H9 (cell line): ENCODE measurements at regions not wholly inside any gene's neighbourhood (a gene's known extent, or its start where the extent isn't known, plus 50 kb on each side); places are given as distances from the start of the nearest gene placed in this dataset.

Source experiments
- DNase-seq: peaks from one replicate; pipeline ENCODE4 v3.0.0-alpha.2; 2017
- H2AFZ ChIP-seq: one replicate; pipeline ENCODE4 v1.6.1; 2013; ENCODE audit warnings: mild to moderate bottlenecking, low read length, control low read depth, moderate library complexity
- H2AK5ac ChIP-seq: 2 replicates; pipeline ENCODE4 v1.6.1; 2013; ENCODE audit warnings: low read length, control low read depth, mixed read lengths; ENCODE audit not compliant: insufficient read length
- H2BK120ac ChIP-seq: one replicate; pipeline ENCODE4 v1.6.1; 2013; ENCODE audit warnings: low read depth, mild to moderate bottlenecking, low read length, control low read depth, inconsistent platforms; ENCODE audit not compliant: poor library complexity, severe bottlenecking
- H2BK12ac ChIP-seq: 2 replicates; pipeline ENCODE4 v1.6.1; 2013; ENCODE audit warnings: low read length, control low read depth, mixed read lengths, low read depth; ENCODE audit not compliant: insufficient read length
- H2BK15ac ChIP-seq: 2 replicates; pipeline ENCODE4 v1.6.1; 2013; ENCODE audit warnings: low read depth, low read length, control low read depth
- H2BK20ac ChIP-seq: one replicate; pipeline ENCODE4 v1.6.1; 2013; ENCODE audit warnings: low read depth, mild to moderate bottlenecking, low read length, control low read depth, inconsistent platforms; ENCODE audit not compliant: poor library complexity, severe bottlenecking
- H2BK5ac ChIP-seq: 2 replicates; pipeline ENCODE4 v1.6.1; 2013; ENCODE audit warnings: low read length, control low read depth, mixed read lengths; ENCODE audit not compliant: insufficient read length
- H3K14ac ChIP-seq: 2 replicates; pipeline ENCODE4 v1.6.1; 2013; ENCODE audit warnings: low read length, control low read depth; ENCODE audit not compliant: insufficient read depth
- H3K18ac ChIP-seq: 2 replicates; pipeline ENCODE4 v1.6.1; 2013; ENCODE audit warnings: low read depth, mild to moderate bottlenecking, mixed read lengths, low read length, control low read depth; ENCODE audit not compliant: insufficient read length
- H3K23ac ChIP-seq: 2 replicates; pipeline ENCODE4 v1.6.1; 2013; ENCODE audit warnings: low read length, control low read depth, mixed read lengths, low read depth; ENCODE audit not compliant: insufficient read length
- H3K23me2 ChIP-seq: 2 replicates; pipeline ENCODE4 v1.6.1; 2013; ENCODE audit warnings: low read depth, mild to moderate bottlenecking, mixed read lengths, low read length, control low read depth; ENCODE audit not compliant: insufficient read length, poor library complexity, severe bottlenecking
- H3K27ac ChIP-seq: 2 replicates; pipeline ENCODE4 v1.5.1; 2013; ENCODE audit warnings: low read length, control low read depth, mixed read lengths, low read depth; ENCODE audit not compliant: insufficient read length
- H3K27me3 ChIP-seq: 2 replicates; pipeline ENCODE4 v1.6.1; 2013; ENCODE audit warnings: low read length, control low read depth, inconsistent platforms; ENCODE audit not compliant: insufficient read depth
- H3K4ac ChIP-seq: 2 replicates; pipeline ENCODE4 v1.6.1; 2013; ENCODE audit warnings: low read depth, mild to moderate bottlenecking, control low read depth, inconsistent platforms, low read length, moderate library complexity
- H3K4me1 ChIP-seq: 2 replicates; pipeline ENCODE4 v1.6.1; 2013; ENCODE audit warnings: low read length, control low read depth, inconsistent platforms; ENCODE audit not compliant: insufficient read depth
- H3K4me2 ChIP-seq: 2 replicates; pipeline ENCODE4 v1.6.1; 2013; ENCODE audit warnings: low read length, control low read depth, mixed read lengths; ENCODE audit not compliant: insufficient read length, insufficient read depth
- H3K56ac ChIP-seq: 2 replicates; pipeline ENCODE4 v1.6.1; 2013; ENCODE audit warnings: low read depth, mild to moderate bottlenecking, mixed read lengths, low read length, control low read depth; ENCODE audit not compliant: insufficient read length
- H3K79me1 ChIP-seq: 2 replicates; pipeline ENCODE4 v1.6.1; 2013; ENCODE audit warnings: low read depth, mild to moderate bottlenecking, moderate library complexity, low read length, control low read depth, inconsistent platforms; ENCODE audit not compliant: insufficient read depth, poor library complexity, severe bottlenecking
- H3K79me2 ChIP-seq: 2 replicates; pipeline ENCODE4 v1.6.1; 2013; ENCODE audit warnings: low read length, control low read depth, inconsistent platforms; ENCODE audit not compliant: insufficient read depth
- H3K9ac ChIP-seq: 2 replicates; pipeline ENCODE4 v1.6.1; 2013; ENCODE audit warnings: low read length, control low read depth, mixed read lengths; ENCODE audit not compliant: insufficient read length; ENCODE audit errors: extremely low read depth
- H3K9me3 ChIP-seq: one replicate; pipeline ENCODE4 v1.6.1; 2013; ENCODE audit warnings: low read depth, low read length, inconsistent platforms; ENCODE audit not compliant: control insufficient read depth
- H3T11ph ChIP-seq: one replicate; pipeline ENCODE4 v1.6.1; 2013; ENCODE audit warnings: mild to moderate bottlenecking, low read length, control low read depth, inconsistent platforms
- H4K20me1 ChIP-seq: one replicate; pipeline ENCODE4 v1.6.1; 2013; ENCODE audit not compliant: control insufficient read depth, insufficient read length, insufficient read depth
- H4K5ac ChIP-seq: 2 replicates; pipeline ENCODE4 v1.6.1; 2013; ENCODE audit warnings: low read depth, mild to moderate bottlenecking, mixed read lengths, low read length, control low read depth; ENCODE audit not compliant: insufficient read length
- H4K8ac ChIP-seq: replicated peaks from 2 replicates; pipeline ENCODE4 v1.6.1; 2013; ENCODE audit warnings: low read length, control low read depth, mixed read lengths, low read depth; ENCODE audit not compliant: insufficient read length
- H4K91ac ChIP-seq: 2 replicates; pipeline ENCODE4 v1.6.1; 2013; ENCODE audit warnings: low read depth, mild to moderate bottlenecking, moderate library complexity, mixed read lengths, low read length, control low read depth; ENCODE audit not compliant: insufficient read length
- H3K27ac Mint-ChIP-seq, 3 experiments: 2 replicates in 2 of 3; 3 replicates in 1 of 3; pipeline ENCODE4 v1.8.0; 2020 to 2021; ENCODE audit warnings: mixed read lengths in 3 of 3, mild to moderate bottlenecking in 1 of 3, moderate library complexity in 1 of 3
- H3K27me3 Mint-ChIP-seq: 2 replicates; pipeline ENCODE4 v1.8.0; 2021; ENCODE audit warnings: low read depth, mild to moderate bottlenecking, moderate library complexity, mixed read lengths
- H3K36me3 Mint-ChIP-seq, 3 experiments: 2 replicates in 2 of 3; 3 replicates in 1 of 3; pipeline ENCODE4 v1.8.0; 2020 to 2021; ENCODE audit warnings: low read depth in 3 of 3, mixed read lengths in 3 of 3; ENCODE audit not compliant: insufficient read depth in 1 of 3
- H3K4me1 Mint-ChIP-seq, 2 experiments: 2 replicates each; pipeline ENCODE4 v1.8.0; 2020; ENCODE audit warnings: mixed read lengths in 2 of 2
- H3K4me3 Mint-ChIP-seq, 2 experiments: 2 replicates in 1 of 2; 3 replicates in 1 of 2; pipeline ENCODE4 v1.8.0; 2020 to 2021; ENCODE audit warnings: mild to moderate bottlenecking in 2 of 2, mixed read lengths in 2 of 2, moderate library complexity in 1 of 2
- H3K9me3 Mint-ChIP-seq, 2 experiments: 2 replicates in 1 of 2; 3 replicates in 1 of 2; pipeline ENCODE4 v1.8.0; 2020; ENCODE audit warnings: mild to moderate bottlenecking in 2 of 2, mixed read lengths in 2 of 2, moderate library complexity in 1 of 2
- WGBS: extraction: QIAGEN DNeasy Blood & Tissue Kit; methylation state at CpG from one replicate; pipeline ENCODE4 v1.1.7; 2013; ENCODE audit warnings: missing lambda C conversion rate, low lambda C conversion rate, mixed read lengths; ENCODE audit not compliant: insufficient read length; ENCODE audit errors: extremely low coverage; 5-methylcytosine and 5-hydroxymethylcytosine counted together
- TF ChIP-seq, protein P1 (sequence below): fragments of 200-600 bp; sonication (generic); conservative IDR thresholded peaks from 3 replicates; pipeline ENCODE4 v1.8.0; 2021; ENCODE audit warnings: antibody characterized with exemption, mild to moderate bottlenecking

DNA sequence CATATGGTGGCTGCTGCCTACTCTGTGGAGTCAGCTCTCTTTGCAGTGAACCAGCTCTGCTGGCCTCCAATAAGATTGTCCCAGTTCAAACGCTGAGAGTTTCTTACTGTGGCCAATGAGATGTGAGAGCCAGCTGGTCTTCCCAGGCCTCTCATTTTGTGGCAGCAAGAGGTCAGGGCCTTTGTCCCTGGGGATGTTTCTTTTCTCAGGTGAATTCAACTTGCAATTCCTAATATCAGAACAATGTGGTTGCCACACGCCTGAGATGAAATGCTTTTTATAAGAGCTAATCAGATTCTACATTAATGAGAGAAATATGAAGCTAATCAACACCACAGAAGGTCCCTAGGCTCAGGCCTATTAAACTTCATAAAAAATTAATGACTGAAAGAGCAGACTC lies 660.1 kb upstream of the CAMK1G start:
- Histone ChIP-seq H3K23me2 (no peaks in the 10 kb centered on the region), H3T11ph (no peak overlapping the region), H3K9ac (no peak overlapping the region), H4K91ac (no peak overlapping the region), H4K20me1 (no peaks in the 10 kb centered on the region), H3K79me1 (no peaks in the 10 kb centered on the region), H3K14ac (no peak overlapping the region), H2BK5ac (no peak overlapping the region), H4K8ac (no peak overlapping the region), H4K5ac (no peak overlapping the region), H3K79me2 (no peaks in the 10 kb centered on the region), H2BK15ac (no peak overlapping the region), H3K27me3 (no peaks in the 10 kb centered on the region), H3K18ac (no peak overlapping the region), H2BK20ac (no peak overlapping the region), H2AK5ac (no peak overlapping the region), H3K4me2 (no peak overlapping the region), H2BK120ac (no peak overlapping the region), H3K23ac (no peak overlapping the region), H3K4ac (no peak overlapping the region), H3K9me3 (no peaks in the 10 kb centered on the region), H3K4me1 (no peaks in the 10 kb centered on the region), H2BK12ac (no peak overlapping the region), H2AFZ (no peak overlapping the region), H3K56ac (no peak overlapping the region), H3K27ac (no peak overlapping the region)
- H3K9me3 Mint-ChIP-seq, result no peaks in the 10 kb centered on the region; a peak in 1 of 5 replicates
- H3K4me1 Mint-ChIP-seq, result peaks cover 6% of the 10 kb centered on the region in 2 experiments
- H3K4me3 Mint-ChIP-seq, result no peak overlapping the region
- no peaks in the 10 kb centered on the region; the same call in 1 of the 2 replicates for H3K27me3 Mint-ChIP-seq
- TF ChIP-seq, protein P1, sequence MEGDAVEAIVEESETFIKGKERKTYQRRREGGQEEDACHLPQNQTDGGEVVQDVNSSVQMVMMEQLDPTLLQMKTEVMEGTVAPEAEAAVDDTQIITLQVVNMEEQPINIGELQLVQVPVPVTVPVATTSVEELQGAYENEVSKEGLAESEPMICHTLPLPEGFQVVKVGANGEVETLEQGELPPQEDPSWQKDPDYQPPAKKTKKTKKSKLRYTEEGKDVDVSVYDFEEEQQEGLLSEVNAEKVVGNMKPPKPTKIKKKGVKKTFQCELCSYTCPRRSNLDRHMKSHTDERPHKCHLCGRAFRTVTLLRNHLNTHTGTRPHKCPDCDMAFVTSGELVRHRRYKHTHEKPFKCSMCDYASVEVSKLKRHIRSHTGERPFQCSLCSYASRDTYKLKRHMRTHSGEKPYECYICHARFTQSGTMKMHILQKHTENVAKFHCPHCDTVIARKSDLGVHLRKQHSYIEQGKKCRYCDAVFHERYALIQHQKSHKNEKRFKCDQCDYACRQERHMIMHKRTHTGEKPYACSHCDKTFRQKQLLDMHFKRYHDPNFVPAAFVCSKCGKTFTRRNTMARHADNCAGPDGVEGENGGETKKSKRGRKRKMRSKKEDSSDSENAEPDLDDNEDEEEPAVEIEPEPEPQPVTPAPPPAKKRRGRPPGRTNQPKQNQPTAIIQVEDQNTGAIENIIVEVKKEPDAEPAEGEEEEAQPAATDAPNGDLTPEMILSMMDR, result no peak
- H3K36me3 Mint-ChIP-seq, result no peaks in the 10 kb centered on the region; a peak in 1 of 7 replicates
- no CpG with 5 or more reads among the region's 2 CpGs for WGBS
- no peak for DNase-seq
- H3K27ac Mint-ChIP-seq, result no peak overlapping the region; a peak in 1 of 7 replicates
